HepG2 (cell line): ENCODE measurements at regions not wholly inside any gene's neighbourhood (a gene's known extent, or its start where the extent isn't known, plus 50 kb on each side); places are given as distances from the start of the nearest gene placed in this dataset.

Experiments
- ATF7 ChIP-seq, 2 experiments: fragments of 450-650 bp in 1 of 2; sonication (generic) in 1 of 2; formaldehyde crosslinking in 1 of 2; IDR thresholded peaks; 2 replicates each; pipeline versions ENCODE4 v1.4.0 to v1.6.1; 2016 to 2020; ENCODE audit warnings: antibody characterized with exemption in 1 of 2, mild to moderate bottlenecking in 1 of 2, missing genetic modification reagents in 1 of 2
- JUND ChIP-seq: sonication (generic); formaldehyde crosslinking; IDR thresholded peaks from 2 replicates; pipeline ENCODE4 v1.8.0; 2022; ENCODE audit warnings: mild to moderate bottlenecking, missing genetic modification reagents
- NFIC ChIP-seq: IDR thresholded peaks from 2 replicates; pipeline ENCODE4 v1.6.1; 2012; ENCODE audit warnings: mild to moderate bottlenecking, low read length, inconsistent platforms
- NR2C2 ChIP-seq: sonication (generic); formaldehyde crosslinking; IDR thresholded peaks from 2 replicates; pipeline ENCODE4 v1.4.0; 2020; ENCODE audit warnings: missing genetic modification reagents, mild to moderate bottlenecking, moderate library complexity, borderline replicate concordance
- RNF2 ChIP-seq: fragments of 450-650 bp; conservative IDR thresholded peaks from 2 replicates; pipeline ENCODE4 v1.6.1; 2016; ENCODE audit warnings: low read depth
- TF ChIP-seq, protein P1 (sequence below): sonication (generic); formaldehyde crosslinking; IDR thresholded peaks from 2 replicates; pipeline ENCODE4 v1.4.0; 2020; ENCODE audit warnings: missing genetic modification reagents
- TF ChIP-seq, protein P2 (sequence below): sonication (generic); formaldehyde crosslinking; IDR thresholded peaks from 2 replicates; pipeline ENCODE4 v1.4.0; 2020; ENCODE audit warnings: low read depth, mild to moderate bottlenecking, missing genetic modification reagents
- TF ChIP-seq, protein P3 (sequence below): sonication (generic); formaldehyde crosslinking; IDR thresholded peaks from 2 replicates; pipeline ENCODE4 v1.5.0; 2020; ENCODE audit warnings: mild to moderate bottlenecking, missing genetic modification reagents, moderate library complexity
- TF ChIP-seq, protein P4 (sequence below): sonication (generic); formaldehyde crosslinking; IDR thresholded peaks from 2 replicates; pipeline ENCODE4 v1.5.0; 2020; ENCODE audit warnings: missing genetic modification reagents

DNA sequence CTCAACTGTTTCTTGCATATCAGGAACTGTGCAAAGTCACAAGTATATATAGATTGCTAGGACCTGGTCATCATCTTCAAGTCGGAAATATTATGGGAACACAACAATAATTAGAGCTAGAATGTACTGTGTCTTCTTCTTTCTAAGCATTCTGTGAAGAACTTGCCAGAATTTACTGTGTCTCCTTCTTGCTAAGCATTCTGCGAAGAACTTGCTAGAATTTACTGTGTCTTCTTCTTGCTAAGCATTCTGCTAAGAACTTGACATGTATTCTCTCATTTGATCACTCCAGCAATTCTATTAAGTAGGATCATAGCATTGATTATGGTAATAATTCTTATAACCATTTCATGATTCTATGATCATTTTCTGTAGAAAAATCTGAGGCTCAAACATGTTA is 231.7 kb downstream of the FOXL1 start:
- TF ChIP-seq RNF2 = no peak
- TF ChIP-seq NR2C2 (CRISPR knock-in tag) = no peak
- no peak for TF ChIP-seq NFIC
- TF ChIP-seq, protein P1, sequence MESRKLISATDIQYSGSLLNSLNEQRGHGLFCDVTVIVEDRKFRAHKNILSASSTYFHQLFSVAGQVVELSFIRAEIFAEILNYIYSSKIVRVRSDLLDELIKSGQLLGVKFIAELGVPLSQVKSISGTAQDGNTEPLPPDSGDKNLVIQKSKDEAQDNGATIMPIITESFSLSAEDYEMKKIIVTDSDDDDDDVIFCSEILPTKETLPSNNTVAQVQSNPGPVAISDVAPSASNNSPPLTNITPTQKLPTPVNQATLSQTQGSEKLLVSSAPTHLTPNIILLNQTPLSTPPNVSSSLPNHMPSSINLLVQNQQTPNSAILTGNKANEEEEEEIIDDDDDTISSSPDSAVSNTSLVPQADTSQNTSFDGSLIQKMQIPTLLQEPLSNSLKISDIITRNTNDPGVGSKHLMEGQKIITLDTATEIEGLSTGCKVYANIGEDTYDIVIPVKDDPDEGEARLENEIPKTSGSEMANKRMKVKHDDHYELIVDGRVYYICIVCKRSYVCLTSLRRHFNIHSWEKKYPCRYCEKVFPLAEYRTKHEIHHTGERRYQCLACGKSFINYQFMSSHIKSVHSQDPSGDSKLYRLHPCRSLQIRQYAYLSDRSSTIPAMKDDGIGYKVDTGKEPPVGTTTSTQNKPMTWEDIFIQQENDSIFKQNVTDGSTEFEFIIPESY = no peak
- TF ChIP-seq, protein P2, sequence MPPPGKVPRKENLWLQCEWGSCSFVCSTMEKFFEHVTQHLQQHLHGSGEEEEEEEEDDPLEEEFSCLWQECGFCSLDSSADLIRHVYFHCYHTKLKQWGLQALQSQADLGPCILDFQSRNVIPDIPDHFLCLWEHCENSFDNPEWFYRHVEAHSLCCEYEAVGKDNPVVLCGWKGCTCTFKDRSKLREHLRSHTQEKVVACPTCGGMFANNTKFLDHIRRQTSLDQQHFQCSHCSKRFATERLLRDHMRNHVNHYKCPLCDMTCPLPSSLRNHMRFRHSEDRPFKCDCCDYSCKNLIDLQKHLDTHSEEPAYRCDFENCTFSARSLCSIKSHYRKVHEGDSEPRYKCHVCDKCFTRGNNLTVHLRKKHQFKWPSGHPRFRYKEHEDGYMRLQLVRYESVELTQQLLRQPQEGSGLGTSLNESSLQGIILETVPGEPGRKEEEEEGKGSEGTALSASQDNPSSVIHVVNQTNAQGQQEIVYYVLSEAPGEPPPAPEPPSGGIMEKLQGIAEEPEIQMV (CRISPR knock-in tag) = no peak
- TF ChIP-seq, protein P3, sequence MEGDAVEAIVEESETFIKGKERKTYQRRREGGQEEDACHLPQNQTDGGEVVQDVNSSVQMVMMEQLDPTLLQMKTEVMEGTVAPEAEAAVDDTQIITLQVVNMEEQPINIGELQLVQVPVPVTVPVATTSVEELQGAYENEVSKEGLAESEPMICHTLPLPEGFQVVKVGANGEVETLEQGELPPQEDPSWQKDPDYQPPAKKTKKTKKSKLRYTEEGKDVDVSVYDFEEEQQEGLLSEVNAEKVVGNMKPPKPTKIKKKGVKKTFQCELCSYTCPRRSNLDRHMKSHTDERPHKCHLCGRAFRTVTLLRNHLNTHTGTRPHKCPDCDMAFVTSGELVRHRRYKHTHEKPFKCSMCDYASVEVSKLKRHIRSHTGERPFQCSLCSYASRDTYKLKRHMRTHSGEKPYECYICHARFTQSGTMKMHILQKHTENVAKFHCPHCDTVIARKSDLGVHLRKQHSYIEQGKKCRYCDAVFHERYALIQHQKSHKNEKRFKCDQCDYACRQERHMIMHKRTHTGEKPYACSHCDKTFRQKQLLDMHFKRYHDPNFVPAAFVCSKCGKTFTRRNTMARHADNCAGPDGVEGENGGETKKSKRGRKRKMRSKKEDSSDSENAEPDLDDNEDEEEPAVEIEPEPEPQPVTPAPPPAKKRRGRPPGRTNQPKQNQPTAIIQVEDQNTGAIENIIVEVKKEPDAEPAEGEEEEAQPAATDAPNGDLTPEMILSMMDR (CRISPR knock-in tag) = no peak
- no peak for TF ChIP-seq ATF7 (IDR thresholded peaks at IDR 0.05)
- no peak for TF ChIP-seq ATF7 (CRISPR knock-in tag; IDR thresholded peaks at IDR 0.05)
- TF ChIP-seq JUND (CRISPR knock-in tag) = no peak
- TF ChIP-seq, protein P4, sequence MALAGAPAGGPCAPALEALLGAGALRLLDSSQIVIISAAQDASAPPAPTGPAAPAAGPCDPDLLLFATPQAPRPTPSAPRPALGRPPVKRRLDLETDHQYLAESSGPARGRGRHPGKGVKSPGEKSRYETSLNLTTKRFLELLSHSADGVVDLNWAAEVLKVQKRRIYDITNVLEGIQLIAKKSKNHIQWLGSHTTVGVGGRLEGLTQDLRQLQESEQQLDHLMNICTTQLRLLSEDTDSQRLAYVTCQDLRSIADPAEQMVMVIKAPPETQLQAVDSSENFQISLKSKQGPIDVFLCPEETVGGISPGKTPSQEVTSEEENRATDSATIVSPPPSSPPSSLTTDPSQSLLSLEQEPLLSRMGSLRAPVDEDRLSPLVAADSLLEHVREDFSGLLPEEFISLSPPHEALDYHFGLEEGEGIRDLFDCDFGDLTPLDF = no peak
